HepG2 (cell line): ENCODE measurements at regions not wholly inside any gene's neighbourhood (a gene's known extent, or its start where the extent isn't known, plus 50 kb on each side); places are given as distances from the start of the nearest gene placed in this dataset.

Experiments
- FOXP1 ChIP-seq, 2 experiments: fragments of 450-650 bp in 1 of 2; IDR thresholded peaks; 2 replicates each; pipeline ENCODE4 v1.6.1; 2017 to 2018; ENCODE audit warnings: antibody characterized with exemption in 1 of 2
- KDM1A ChIP-seq: IDR thresholded peaks from 2 replicates; pipeline ENCODE4 v1.6.1; 2016; ENCODE audit warnings: missing compliant biosample characterization
- ZNF713 ChIP-seq: sonication (generic); formaldehyde crosslinking; IDR thresholded peaks from 2 replicates; pipeline ENCODE4 v1.4.0; 2020; ENCODE audit warnings: mild to moderate bottlenecking, missing genetic modification reagents
- TF ChIP-seq, protein P1 (sequence below): sonication (generic); formaldehyde crosslinking; IDR thresholded peaks from 2 replicates; pipeline ENCODE4 v1.5.1; 2020; ENCODE audit warnings: missing genetic modification reagents, mild to moderate bottlenecking, borderline replicate concordance
- TF ChIP-seq, protein P2 (sequence below): sonication (generic); formaldehyde crosslinking; IDR thresholded peaks from 2 replicates; pipeline ENCODE4 v1.8.1; 2023; ENCODE audit warnings: mild to moderate bottlenecking, missing genetic modification reagents, borderline replicate concordance
- TF ChIP-seq, protein P3 (sequence below): sonication (generic); formaldehyde crosslinking; IDR thresholded peaks from 2 replicates; pipeline ENCODE4 v1.5.0; 2020; ENCODE audit warnings: missing genetic modification reagents

DNA sequence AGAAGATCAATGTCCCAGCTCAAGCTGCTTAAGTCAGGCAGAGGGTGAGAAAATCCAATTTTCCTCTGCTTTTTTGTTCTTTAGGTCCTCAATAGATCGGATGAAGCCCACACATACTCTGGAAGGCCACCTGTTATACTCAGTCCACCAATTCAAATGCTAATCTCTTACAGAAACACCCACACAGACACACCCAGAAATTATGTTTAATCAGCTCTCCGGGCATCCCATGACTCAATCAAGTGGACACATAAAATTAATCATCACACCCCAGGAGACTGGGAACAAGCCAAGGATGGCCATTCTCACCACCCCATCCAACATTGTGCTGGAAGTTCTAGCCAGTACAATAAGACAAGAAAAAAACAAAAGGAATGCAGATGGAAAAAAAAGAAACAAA is 67.8 kb upstream of the SLC24A5 start:
- TF ChIP-seq ZNF713 (CRISPR knock-in tag) (no peak), KDM1A (CRISPR knock-in tag) (no peak), FOXP1 (IDR thresholded peaks at IDR 0.05) (no peak), FOXP1 (CRISPR knock-in tag; IDR thresholded peaks at IDR 0.05) (no peak)
- TF ChIP-seq, protein P1, sequence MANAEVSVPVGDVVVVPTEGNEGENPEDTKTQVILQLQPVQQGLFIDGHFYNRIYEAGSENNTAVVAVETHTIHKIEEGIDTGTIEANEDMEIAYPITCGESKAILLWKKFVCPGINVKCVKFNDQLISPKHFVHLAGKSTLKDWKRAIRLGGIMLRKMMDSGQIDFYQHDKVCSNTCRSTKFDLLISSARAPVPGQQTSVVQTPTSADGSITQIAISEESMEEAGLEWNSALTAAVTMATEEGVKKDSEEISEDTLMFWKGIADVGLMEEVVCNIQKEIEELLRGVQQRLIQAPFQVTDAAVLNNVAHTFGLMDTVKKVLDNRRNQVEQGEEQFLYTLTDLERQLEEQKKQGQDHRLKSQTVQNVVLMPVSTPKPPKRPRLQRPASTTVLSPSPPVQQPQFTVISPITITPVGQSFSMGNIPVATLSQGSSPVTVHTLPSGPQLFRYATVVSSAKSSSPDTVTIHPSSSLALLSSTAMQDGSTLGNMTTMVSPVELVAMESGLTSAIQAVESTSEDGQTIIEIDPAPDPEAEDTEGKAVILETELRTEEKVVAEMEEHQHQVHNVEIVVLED (CRISPR knock-in tag) = no peak
- TF ChIP-seq, protein P2, sequence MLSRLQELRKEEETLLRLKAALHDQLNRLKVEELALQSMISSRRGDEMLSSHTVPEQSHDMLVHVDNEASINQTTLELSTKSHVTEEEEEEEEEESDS = no peak
- TF ChIP-seq, protein P3, sequence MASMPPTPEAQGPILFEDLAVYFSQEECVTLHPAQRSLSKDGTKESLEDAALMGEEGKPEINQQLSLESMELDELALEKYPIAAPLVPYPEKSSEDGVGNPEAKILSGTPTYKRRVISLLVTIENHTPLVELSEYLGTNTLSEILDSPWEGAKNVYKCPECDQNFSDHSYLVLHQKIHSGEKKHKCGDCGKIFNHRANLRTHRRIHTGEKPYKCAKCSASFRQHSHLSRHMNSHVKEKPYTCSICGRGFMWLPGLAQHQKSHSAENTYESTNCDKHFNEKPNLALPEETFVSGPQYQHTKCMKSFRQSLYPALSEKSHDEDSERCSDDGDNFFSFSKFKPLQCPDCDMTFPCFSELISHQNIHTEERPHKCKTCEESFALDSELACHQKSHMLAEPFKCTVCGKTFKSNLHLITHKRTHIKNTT = no peak
